Peyer's patch (tissue), 4 donors: ENCODE measurements at regions not wholly inside any gene's neighbourhood (a gene's known extent, or its start where the extent isn't known, plus 50 kb on each side); places are given as distances from the start of the nearest gene placed in this dataset.

Experiments
- DNase-seq, 3 donors: peaks; one replicate each; pipeline ENCODE4 v3.0.0-alpha.2; 2017 to 2019
- H3K27ac ChIP-seq, 4 donors: fragments of 200-600 bp; sonication (generic); one replicate each; pipeline ENCODE4 v1.5.1; 2016 to 2019
- H3K27me3 ChIP-seq, 2 donors: fragments of 200-600 bp; sonication (generic); one replicate each; pipeline ENCODE4 v1.5.1; 2019
- H3K36me3 ChIP-seq, 3 donors: fragments of 200-600 bp; sonication (generic); one replicate each; pipeline ENCODE4 v1.5.1; 2016 to 2019
- H3K4me1 ChIP-seq, 4 donors: fragments of 200-600 bp; sonication (generic); one replicate each; pipeline ENCODE4 v1.5.1; 2016 to 2019
- H3K4me3 ChIP-seq, 4 donors: fragments of 200-600 bp; sonication (generic); 1 replicate in 3 of 4; 2 replicates in 1 of 4; pipeline ENCODE4 v1.5.1; 2016 to 2019; ENCODE audit warnings: mild to moderate bottlenecking in 1 of 4
- H3K9me3 ChIP-seq, 4 donors: fragments of 200-600 bp; sonication (generic); one replicate each; pipeline ENCODE4 v1.5.1; 2016 to 2019; ENCODE audit warnings: mild to moderate bottlenecking in 1 of 4
- CTCF ChIP-seq, 6 experiments: fragments of 450-650 bp in 4 of 6; fragments of 200-600 bp in 2 of 6; sonication (generic) in 1 of 6; IDR thresholded peaks; one replicate each; pipeline ENCODE4 v1.5.1; 2017 to 2019; ENCODE audit warnings: antibody characterized with exemption in 6 of 6, mild to moderate bottlenecking in 3 of 6, moderate library complexity in 1 of 6
- POLR2A ChIP-seq, 2 donors: fragments of 450-650 bp; IDR thresholded peaks; one replicate each; pipeline ENCODE4 v1.5.1; 2017; ENCODE audit warnings: antibody characterized with exemption in 2 of 2, mild to moderate bottlenecking in 2 of 2, moderate library complexity in 2 of 2

- no peak for TF ChIP-seq CTCF (IDR thresholded peaks at IDR 0.05)
- no peak for TF ChIP-seq POLR2A (IDR thresholded peaks at IDR 0.05)
- Histone ChIP-seq H3K36me3 (no peaks in the 10 kb centered on the region), H3K27me3 (no peaks in the 10 kb centered on the region), H3K4me1 (no peaks in the 10 kb centered on the region), H3K4me3 (no peak overlapping the region), H3K27ac (no peak overlapping the region), H3K9me3 (no peaks in the 10 kb centered on the region)
- DNase-seq = no peak
These were observed 58.3 kb upstream of the SPATA31E1 start for GRCh38 chr9:87824216-87824875.

- Histone ChIP-seq H3K9me3 (no peaks in the 10 kb centered on the region), H3K27me3 (no peaks in the 10 kb centered on the region), H3K4me3 (no peak overlapping the region), H3K36me3 (no peaks in the 10 kb centered on the region), H3K27ac (no peak overlapping the region), H3K4me1 (no peaks in the 10 kb centered on the region)
- TF ChIP-seq POLR2A (IDR thresholded peaks at IDR 0.05) (no peak), CTCF (IDR thresholded peaks at IDR 0.05) (no peak)
- no peak for DNase-seq
These were observed 57.8 kb upstream of the SPATA31E1 start for GRCh38 chr9:87824886-87825285.

- TF ChIP-seq CTCF (IDR thresholded peaks at IDR 0.05) (no peak), POLR2A (IDR thresholded peaks at IDR 0.05) (no peak)
- no peak for DNase-seq
- Histone ChIP-seq H3K9me3 (no peaks in the 10 kb centered on the region), H3K27me3 (no peaks in the 10 kb centered on the region), H3K36me3 (no peaks in the 10 kb centered on the region), H3K27ac (no peak overlapping the region), H3K4me3 (no peak overlapping the region), H3K4me1 (no peaks in the 10 kb centered on the region)
These were observed 56.3 kb upstream of the SPATA31E1 start for GRCh38 chr9:87826331-87826730.

- H3K9me3 ChIP-seq = no peaks in the 10 kb centered on the region
- H3K27ac ChIP-seq = no peak overlapping the region
- TF ChIP-seq CTCF (IDR thresholded peaks at IDR 0.05) = no peak
- TF ChIP-seq POLR2A (IDR thresholded peaks at IDR 0.05) = no peak
- H3K4me1 ChIP-seq = no peaks in the 10 kb centered on the region
- H3K27me3 ChIP-seq = no peaks in the 10 kb centered on the region
- H3K36me3 ChIP-seq = no peaks in the 10 kb centered on the region
- H3K4me3 ChIP-seq = no peak overlapping the region
- DNase-seq = no peak
These were observed 55.3 kb upstream of the SPATA31E1 start for GRCh38 chr9:87827341-87827740.

GRCh38 chr9:87829756-87830155, 52.9 kb upstream of the SPATA31E1 start:
- H3K27me3 ChIP-seq = no peaks in the 10 kb centered on the region
- TF ChIP-seq POLR2A (IDR thresholded peaks at IDR 0.05) = no peak
- no peak for TF ChIP-seq CTCF (IDR thresholded peaks at IDR 0.05)
- H3K9me3 ChIP-seq = no peaks in the 10 kb centered on the region
- H3K4me1 ChIP-seq = no peaks in the 10 kb centered on the region
- DNase-seq = no peak
- no peak overlapping the region for H3K4me3 ChIP-seq
- H3K36me3 ChIP-seq = no peaks in the 10 kb centered on the region
- H3K27ac ChIP-seq = no peak overlapping the region

GRCh38 chr9:87830446-87830845, 52.2 kb upstream of the SPATA31E1 start:
- H3K27ac ChIP-seq = no peak overlapping the region
- H3K4me1 ChIP-seq = no peaks in the 10 kb centered on the region
- no peak overlapping the region for H3K4me3 ChIP-seq
- H3K27me3 ChIP-seq = no peaks in the 10 kb centered on the region
- H3K36me3 ChIP-seq = no peaks in the 10 kb centered on the region
- no peaks in the 10 kb centered on the region for H3K9me3 ChIP-seq
- no peak for TF ChIP-seq CTCF (IDR thresholded peaks at IDR 0.05)
- TF ChIP-seq POLR2A (IDR thresholded peaks at IDR 0.05) = no peak
- DNase-seq = no peak
